ENCODE measurements at regions not wholly inside any gene's neighbourhood (a gene's known extent, or its start where the extent isn't known, plus 50 kb on each side); places are given as distances from the start of the nearest gene placed in this dataset.

- Histone ChIP-seq H3K4me1 (ENCODE audit: control insufficient read depth, insufficient read depth, low read length) (no peaks in the 10 kb centered on the region), H3K9me3 (ENCODE audit: control insufficient read depth, insufficient read depth, low read length) (peaks cover 17% of the 10 kb centered on the region), H3K36me3 (ENCODE audit: control insufficient read depth, insufficient read depth, low read length) (no peaks in the 10 kb centered on the region), H3K9ac (ENCODE audit: low read depth, low read length) (no peak overlapping the region), H3K27me3 (ENCODE audit: control insufficient read depth, insufficient read depth, low read length) (no peaks in the 10 kb centered on the region), H3K4me3 (ENCODE audit: low read depth, low read length) (no peak overlapping the region)
Measured at GRCh38 chrX:45372151-45372550, 171.5 kb upstream of the DIPK2B start.

GRCh38 chrX:45368705-45369104, 168.0 kb upstream of the DIPK2B start:
- H3K36me3 ChIP-seq (ENCODE audit: control insufficient read depth, insufficient read depth, low read length) = no peaks in the 10 kb centered on the region
- H3K4me3 ChIP-seq (ENCODE audit: low read depth, low read length) = no peak overlapping the region
- H3K27me3 ChIP-seq (ENCODE audit: control insufficient read depth, insufficient read depth, low read length) = no peaks in the 10 kb centered on the region
- peaks cover 19% of the 10 kb centered on the region for H3K9me3 ChIP-seq (ENCODE audit: control insufficient read depth, insufficient read depth, low read length)
- no peak overlapping the region for H3K9ac ChIP-seq (ENCODE audit: low read depth, low read length)
- H3K4me1 ChIP-seq (ENCODE audit: control insufficient read depth, insufficient read depth, low read length) = no peaks in the 10 kb centered on the region

GRCh38 chrX:45363596-45363995, 162.9 kb upstream of the DIPK2B start:
- peaks cover 10% of the 10 kb centered on the region for H3K9me3 ChIP-seq (ENCODE audit: control insufficient read depth, insufficient read depth, low read length)
- H3K4me3 ChIP-seq (ENCODE audit: low read depth, low read length) = no peak overlapping the region

GRCh38 chrX:45360571-45360970, 159.9 kb upstream of the DIPK2B start:
- Histone ChIP-seq H3K9me3 (ENCODE audit: control insufficient read depth, insufficient read depth, low read length) (no peaks in the 10 kb centered on the region), H3K4me3 (ENCODE audit: low read depth, low read length) (no peak overlapping the region), H3K36me3 (ENCODE audit: control insufficient read depth, insufficient read depth, low read length) (no peaks in the 10 kb centered on the region), H3K9ac (ENCODE audit: low read depth, low read length) (no peak overlapping the region), H3K27me3 (ENCODE audit: control insufficient read depth, insufficient read depth, low read length) (no peaks in the 10 kb centered on the region), H3K4me1 (ENCODE audit: control insufficient read depth, insufficient read depth, low read length) (no peaks in the 10 kb centered on the region)

More at GRCh38 chrX:45363596-45363995, 162.9 kb upstream of the DIPK2B start:
- no peak overlapping the region for H3K9ac ChIP-seq (ENCODE audit: low read depth, low read length)
- no peaks in the 10 kb centered on the region for H3K36me3 ChIP-seq (ENCODE audit: control insufficient read depth, insufficient read depth, low read length)
- H3K27me3 ChIP-seq (ENCODE audit: control insufficient read depth, insufficient read depth, low read length) = no peaks in the 10 kb centered on the region
- H3K4me1 ChIP-seq (ENCODE audit: control insufficient read depth, insufficient read depth, low read length) = no peaks in the 10 kb centered on the region

- H3K4me3 ChIP-seq (ENCODE audit: low read depth, low read length) = no peak overlapping the region
- H3K36me3 ChIP-seq (ENCODE audit: control insufficient read depth, insufficient read depth, low read length) = no peaks in the 10 kb centered on the region
- H3K4me1 ChIP-seq (ENCODE audit: control insufficient read depth, insufficient read depth, low read length) = no peaks in the 10 kb centered on the region
- no peaks in the 10 kb centered on the region for H3K27me3 ChIP-seq (ENCODE audit: control insufficient read depth, insufficient read depth, low read length)
- no peak overlapping the region for H3K9ac ChIP-seq (ENCODE audit: low read depth, low read length)
- H3K9me3 ChIP-seq (ENCODE audit: control insufficient read depth, insufficient read depth, low read length) = no peaks in the 10 kb centered on the region
Measured at GRCh38 chrX:45358392-45358791, 157.7 kb upstream of the DIPK2B start.

GRCh38 chrX:45353456-45353855, 152.8 kb upstream of the DIPK2B start:
- Histone ChIP-seq H3K4me1 (ENCODE audit: control insufficient read depth, insufficient read depth, low read length) (no peaks in the 10 kb centered on the region), H3K9me3 (ENCODE audit: control insufficient read depth, insufficient read depth, low read length) (no peaks in the 10 kb centered on the region), H3K4me3 (ENCODE audit: low read depth, low read length) (no peak overlapping the region), H3K9ac (ENCODE audit: low read depth, low read length) (no peak overlapping the region), H3K27me3 (ENCODE audit: control insufficient read depth, insufficient read depth, low read length) (no peaks in the 10 kb centered on the region), H3K36me3 (ENCODE audit: control insufficient read depth, insufficient read depth, low read length) (no peaks in the 10 kb centered on the region)

GRCh38 chrX:45352611-45353010, 151.9 kb upstream of the DIPK2B start:
- no peak overlapping the region for H3K4me3 ChIP-seq (ENCODE audit: low read depth, low read length)
- H3K9me3 ChIP-seq (ENCODE audit: control insufficient read depth, insufficient read depth, low read length) = no peaks in the 10 kb centered on the region
- H3K27me3 ChIP-seq (ENCODE audit: control insufficient read depth, insufficient read depth, low read length) = no peaks in the 10 kb centered on the region
- no peaks in the 10 kb centered on the region for H3K36me3 ChIP-seq (ENCODE audit: control insufficient read depth, insufficient read depth, low read length)
- H3K4me1 ChIP-seq (ENCODE audit: control insufficient read depth, insufficient read depth, low read length) = no peaks in the 10 kb centered on the region
- no peak overlapping the region for H3K9ac ChIP-seq (ENCODE audit: low read depth, low read length)

- Histone ChIP-seq H3K9me3 (ENCODE audit: control insufficient read depth, insufficient read depth, low read length) (no peaks in the 10 kb centered on the region), H3K4me3 (ENCODE audit: low read depth, low read length) (no peak overlapping the region), H3K9ac (ENCODE audit: low read depth, low read length) (no peak overlapping the region), H3K27me3 (ENCODE audit: control insufficient read depth, insufficient read depth, low read length) (no peaks in the 10 kb centered on the region), H3K4me1 (ENCODE audit: control insufficient read depth, insufficient read depth, low read length) (no peaks in the 10 kb centered on the region), H3K36me3 (ENCODE audit: control insufficient read depth, insufficient read depth, low read length) (no peaks in the 10 kb centered on the region)
Measured at GRCh38 chrX:45351478-45351877, 150.8 kb upstream of the DIPK2B start.

GRCh38 chrX:45348296-45348695, 147.6 kb upstream of the DIPK2B start:
- H3K36me3 ChIP-seq (ENCODE audit: control insufficient read depth, insufficient read depth, low read length) = no peaks in the 10 kb centered on the region
- no peaks in the 10 kb centered on the region for H3K27me3 ChIP-seq (ENCODE audit: control insufficient read depth, insufficient read depth, low read length)
- no peak overlapping the region for H3K4me3 ChIP-seq (ENCODE audit: low read depth, low read length)
- H3K9me3 ChIP-seq (ENCODE audit: control insufficient read depth, insufficient read depth, low read length) = no peaks in the 10 kb centered on the region
- H3K9ac ChIP-seq (ENCODE audit: low read depth, low read length) = no peak overlapping the region
- H3K4me1 ChIP-seq (ENCODE audit: control insufficient read depth, insufficient read depth, low read length) = no peaks in the 10 kb centered on the region

- Histone ChIP-seq H3K9me3 (ENCODE audit: control insufficient read depth, insufficient read depth, low read length) (no peaks in the 10 kb centered on the region), H3K27me3 (ENCODE audit: control insufficient read depth, insufficient read depth, low read length) (no peaks in the 10 kb centered on the region), H3K9ac (ENCODE audit: low read depth, low read length) (no peak overlapping the region), H3K4me3 (ENCODE audit: low read depth, low read length) (no peak overlapping the region), H3K36me3 (ENCODE audit: control insufficient read depth, insufficient read depth, low read length) (no peaks in the 10 kb centered on the region), H3K4me1 (ENCODE audit: control insufficient read depth, insufficient read depth, low read length) (no peaks in the 10 kb centered on the region)
Measured at GRCh38 chrX:45347877-45348276, 147.2 kb upstream of the DIPK2B start.

GRCh38 chrX:45344594-45344993, 143.9 kb upstream of the DIPK2B start:
- H3K4me1 ChIP-seq (ENCODE audit: control insufficient read depth, insufficient read depth, low read length) = no peaks in the 10 kb centered on the region
- no peak overlapping the region for H3K9ac ChIP-seq (ENCODE audit: low read depth, low read length)
- H3K36me3 ChIP-seq (ENCODE audit: control insufficient read depth, insufficient read depth, low read length) = no peaks in the 10 kb centered on the region
- H3K9me3 ChIP-seq (ENCODE audit: control insufficient read depth, insufficient read depth, low read length) = no peaks in the 10 kb centered on the region
- H3K27me3 ChIP-seq (ENCODE audit: control insufficient read depth, insufficient read depth, low read length) = no peaks in the 10 kb centered on the region
- H3K4me3 ChIP-seq (ENCODE audit: low read depth, low read length) = no peak overlapping the region

- Histone ChIP-seq H3K36me3 (ENCODE audit: control insufficient read depth, insufficient read depth, low read length) (no peaks in the 10 kb centered on the region), H3K27me3 (ENCODE audit: control insufficient read depth, insufficient read depth, low read length) (no peaks in the 10 kb centered on the region), H3K4me3 (ENCODE audit: low read depth, low read length) (no peak overlapping the region), H3K9me3 (ENCODE audit: control insufficient read depth, insufficient read depth, low read length) (no peaks in the 10 kb centered on the region), H3K4me1 (ENCODE audit: control insufficient read depth, insufficient read depth, low read length) (no peaks in the 10 kb centered on the region), H3K9ac (ENCODE audit: low read depth, low read length) (no peak overlapping the region)
Measured at GRCh38 chrX:45329217-45329616, 128.5 kb upstream of the DIPK2B start.

GRCh38 chrX:45324941-45325340, 124.3 kb upstream of the DIPK2B start:
- Histone ChIP-seq H3K27me3 (ENCODE audit: control insufficient read depth, insufficient read depth, low read length) (no peaks in the 10 kb centered on the region), H3K9me3 (ENCODE audit: control insufficient read depth, insufficient read depth, low read length) (no peaks in the 10 kb centered on the region), H3K36me3 (ENCODE audit: control insufficient read depth, insufficient read depth, low read length) (no peaks in the 10 kb centered on the region), H3K9ac (ENCODE audit: low read depth, low read length) (no peak overlapping the region), H3K4me3 (ENCODE audit: low read depth, low read length) (no peak overlapping the region), H3K4me1 (ENCODE audit: control insufficient read depth, insufficient read depth, low read length) (no peaks in the 10 kb centered on the region)
